CD1c-positive myeloid dendritic cell (primary cell): ENCODE measurements at regions not wholly inside any gene's neighbourhood (a gene's known extent, or its start where the extent isn't known, plus 50 kb on each side); places are given as distances from the start of the nearest gene placed in this dataset.
"Not testable (repeated sequence)": the region's sequence is repeated elsewhere in the genome, so short reads cannot be mapped to it uniquely, and the experiment has no call there.

Source experiments
- DNase-seq: peaks from one replicate; pipeline ENCODE4 v3.0.0-alpha.2; 2016; ENCODE audit errors: extremely low spot score

DNA sequence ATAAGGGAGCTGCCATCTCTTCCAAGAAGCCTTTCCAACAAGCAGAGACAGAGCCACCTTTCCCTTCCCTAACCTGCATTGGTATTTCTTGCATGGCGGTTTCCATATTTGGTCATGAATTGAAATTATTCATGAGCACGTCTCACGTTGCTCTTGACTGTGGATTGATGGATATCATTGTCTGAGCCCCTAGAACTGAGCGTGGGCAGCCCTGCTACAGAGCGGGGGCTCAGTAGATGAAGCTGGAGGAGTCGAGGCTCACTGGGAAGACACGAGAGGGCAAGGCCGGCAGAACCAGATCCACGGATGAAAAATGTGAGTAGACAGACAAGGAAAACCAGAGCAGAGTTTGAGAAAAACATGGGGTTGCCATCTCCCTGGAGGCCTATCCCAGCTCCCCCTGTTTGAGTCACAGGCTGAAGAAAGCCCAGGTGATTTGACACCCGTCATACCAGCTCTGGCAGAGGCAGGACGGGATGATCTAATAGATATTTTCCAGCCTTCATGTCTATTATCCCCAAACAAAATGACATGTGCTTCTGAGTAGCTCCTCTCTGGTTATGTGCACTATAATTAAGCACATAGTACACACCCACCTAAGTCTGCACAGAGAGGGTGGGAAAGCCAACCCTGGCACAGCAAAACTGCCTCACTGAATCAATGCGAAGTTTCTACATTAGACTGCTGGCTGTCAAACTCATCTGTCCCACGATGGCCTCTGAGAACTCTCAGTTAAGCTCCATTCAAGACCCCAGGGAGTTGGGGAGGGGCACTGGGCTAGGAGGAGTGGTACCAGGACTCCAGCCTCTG, 363.5 kb upstream of the KLHL29 start:
- no peak for DNase-seq

DNA sequence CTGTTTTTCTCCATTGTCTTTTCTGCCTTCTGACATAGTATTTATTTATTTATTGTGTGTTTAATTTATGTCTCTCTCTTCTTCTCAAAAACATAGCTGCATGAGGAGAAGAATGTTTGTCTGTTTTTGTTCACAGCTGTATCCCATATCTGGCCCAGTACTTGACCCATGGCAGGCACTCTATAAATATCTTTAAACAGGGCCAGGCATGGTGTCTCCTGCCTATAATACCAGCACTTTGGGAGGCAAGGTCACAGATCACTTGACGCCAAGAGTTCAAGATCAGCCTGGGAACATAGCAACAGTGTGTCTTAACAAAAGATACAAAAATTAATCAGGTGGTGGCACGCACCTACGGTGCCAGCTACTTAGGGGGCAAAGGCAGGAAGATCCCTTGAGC, 361.3 kb upstream of the KLHL29 start:
- no peak for DNase-seq

- no peak for DNase-seq
These were observed 358.3 kb upstream of the KLHL29 start for GRCh38 chr2:23026671-23027070.

- no peak for DNase-seq
These were observed 357.6 kb upstream of the KLHL29 start for GRCh38 chr2:23027396-23027795.

GRCh38 chr2:23028106-23028505, 356.9 kb upstream of the KLHL29 start:
- DNase-seq, result no peak

DNA sequence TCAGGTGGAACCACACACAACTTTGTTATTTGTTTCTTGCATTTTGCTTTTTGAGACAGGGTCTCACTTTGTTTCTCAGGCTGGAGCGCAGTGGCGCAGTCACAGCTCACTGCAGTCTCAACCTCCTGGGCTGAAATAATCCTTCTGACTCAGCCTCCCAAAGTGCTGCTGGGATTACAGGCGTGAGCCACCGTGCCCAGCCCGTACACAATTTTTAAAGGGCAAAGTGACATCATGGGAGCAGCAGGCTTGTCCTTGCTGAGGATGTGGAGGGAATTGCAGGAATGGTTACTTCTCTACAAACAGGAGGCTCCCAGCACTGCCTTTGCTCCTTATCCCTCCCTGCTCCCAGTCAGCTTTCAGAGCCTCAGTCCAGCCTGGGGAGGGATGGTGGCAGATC, 355.9 kb upstream of the KLHL29 start:
- no peak for DNase-seq

- DNase-seq, result no peak
These were observed 355.0 kb upstream of the KLHL29 start for GRCh38 chr2:23029951-23030350.

DNA sequence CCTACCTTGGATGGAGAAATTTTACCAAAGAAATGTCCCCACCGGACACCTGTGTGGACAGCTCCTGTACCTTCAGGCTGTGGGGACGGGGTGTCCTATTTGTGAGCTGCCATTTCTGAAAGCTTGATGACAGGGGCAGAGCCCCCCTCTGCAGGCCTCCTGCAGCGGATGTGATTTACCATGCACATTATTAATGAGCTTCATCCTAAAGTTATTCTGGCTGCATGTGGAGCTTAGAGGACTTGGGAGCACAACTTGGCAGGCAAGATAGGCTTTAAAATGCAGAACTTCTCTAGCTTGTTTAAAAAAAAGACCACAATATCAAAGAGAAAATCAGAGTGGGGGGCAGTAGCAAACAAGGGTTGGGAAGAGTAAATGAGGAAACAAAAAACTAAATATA, 350.0 kb upstream of the KLHL29 start:
- DNase-seq, result no peak

GRCh38 chr2:23036629-23037028, 348.4 kb upstream of the KLHL29 start:
- no peak for DNase-seq

GRCh38 chr2:23037596-23037995, 347.4 kb upstream of the KLHL29 start:
- DNase-seq, result no peak

DNA sequence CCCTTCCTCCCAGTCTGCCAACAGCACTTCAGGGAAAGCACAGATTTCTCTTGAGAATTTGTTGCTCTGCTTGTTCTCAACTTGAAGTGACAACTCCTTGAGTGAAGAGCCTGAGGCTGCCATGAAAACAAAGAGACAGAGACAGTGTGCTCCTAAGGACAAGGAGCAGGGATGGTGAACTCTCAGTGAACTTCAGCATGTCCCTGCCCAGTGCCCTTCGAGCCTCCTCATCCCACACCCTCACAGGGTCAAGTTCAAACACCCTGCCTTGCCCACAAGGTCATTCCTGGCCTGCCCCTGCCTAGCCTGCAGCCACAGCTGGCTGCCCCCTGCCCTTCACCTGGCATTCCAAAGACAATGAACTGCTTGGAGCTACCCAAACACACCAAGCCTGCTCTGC, 343.5 kb upstream of the KLHL29 start:
- DNase-seq, result no peak

GRCh38 chr2:23042216-23042906, 342.6 kb upstream of the KLHL29 start:
- no peak for DNase-seq

- DNase-seq, result no peak
These were observed 334.6 kb upstream of the KLHL29 start for GRCh38 chr2:23050388-23050787.

DNA sequence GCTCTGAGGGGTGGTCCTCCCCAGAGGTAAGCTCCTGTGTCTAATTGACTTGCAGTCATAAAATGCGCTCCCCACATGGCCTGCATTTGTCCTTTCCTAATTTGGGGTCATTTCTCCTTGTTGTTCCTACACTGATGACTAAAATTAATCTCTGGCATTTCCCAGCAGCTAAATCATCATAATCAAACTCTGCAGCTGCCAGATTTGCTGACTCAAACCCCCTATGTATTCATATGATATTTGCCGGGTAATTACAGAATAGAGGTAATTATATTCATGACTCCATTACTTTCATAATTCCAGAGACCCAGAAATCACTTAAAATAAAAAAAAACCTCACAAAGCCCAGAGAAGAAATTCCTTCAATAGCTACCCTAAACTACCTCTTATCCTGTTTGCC, 331.4 kb upstream of the KLHL29 start:
- DNase-seq, result no peak

DNA sequence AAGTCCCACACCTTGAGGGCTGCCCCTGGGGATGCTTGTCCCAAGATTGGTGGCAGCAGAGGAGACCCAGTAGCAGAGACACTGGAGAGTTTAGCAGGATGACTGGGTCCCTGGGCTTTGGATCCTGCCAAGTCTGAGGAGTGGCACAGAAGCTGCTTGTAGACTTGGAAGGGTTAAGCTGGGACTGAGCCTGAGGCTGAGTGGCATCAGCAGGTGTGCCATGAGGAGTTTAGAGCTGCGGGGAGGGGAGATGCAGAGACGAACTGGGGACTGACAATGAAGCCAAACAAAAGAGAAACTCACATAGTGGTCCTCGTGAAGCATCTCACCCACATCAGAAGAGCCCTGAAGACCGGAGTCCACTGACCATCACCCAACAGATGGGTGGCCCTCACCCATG, 329.7 kb upstream of the KLHL29 start:
- DNase-seq, result no peak

DNA sequence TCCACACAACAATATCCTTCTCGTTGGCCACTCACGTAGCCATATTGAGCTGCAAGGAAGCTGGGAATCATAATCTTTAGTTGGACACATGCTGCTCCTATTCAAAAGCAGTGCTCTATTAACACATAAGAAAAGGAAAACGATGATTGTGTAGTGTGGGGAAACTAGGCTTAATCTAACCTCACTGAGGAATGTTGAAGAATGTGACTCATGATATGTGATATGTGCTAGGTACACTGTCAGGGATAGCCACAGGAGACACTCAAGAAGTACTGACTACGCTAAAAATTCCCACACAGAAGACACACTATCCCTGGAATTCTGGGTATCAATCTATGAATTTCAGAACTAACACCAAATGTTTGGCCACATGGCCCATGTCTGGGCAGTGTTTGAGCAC, 328.1 kb upstream of the KLHL29 start:
- not testable (repeated sequence) for DNase-seq

GRCh38 chr2:23058435-23058834, 326.5 kb upstream of the KLHL29 start:
- DNase-seq, result no peak

GRCh38 chr2:23065210-23065609, 319.8 kb upstream of the KLHL29 start:
- no peak for DNase-seq

GRCh38 chr2:23065936-23066335, 319.0 kb upstream of the KLHL29 start:
- DNase-seq, result no peak

DNA sequence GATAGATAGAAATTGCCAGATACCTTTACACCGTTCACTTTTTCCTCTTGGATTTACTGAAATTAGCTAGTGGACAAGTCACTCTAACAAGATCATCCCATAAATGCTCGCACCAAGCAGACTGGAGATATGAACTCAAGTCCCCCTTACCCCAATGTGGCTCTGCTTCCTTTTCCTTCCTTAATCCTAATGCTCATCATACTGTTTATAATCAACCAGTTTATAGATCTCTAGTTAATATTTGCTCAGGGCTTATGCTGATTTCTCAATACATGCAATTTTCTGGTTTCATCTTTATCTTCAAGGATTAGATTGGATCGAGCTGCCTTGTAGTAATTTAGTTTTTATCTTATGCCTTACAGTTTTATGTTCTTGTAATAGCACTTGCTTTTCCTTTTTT, 318.3 kb upstream of the KLHL29 start:
- DNase-seq, result no peak

- DNase-seq, result no peak
These were observed 315.8 kb upstream of the KLHL29 start for GRCh38 chr2:23069156-23069555.

GRCh38 chr2:23069923-23070322, 315.1 kb upstream of the KLHL29 start:
- no peak for DNase-seq

GRCh38 chr2:23073056-23073455, 311.9 kb upstream of the KLHL29 start:
- DNase-seq, result no peak

DNA sequence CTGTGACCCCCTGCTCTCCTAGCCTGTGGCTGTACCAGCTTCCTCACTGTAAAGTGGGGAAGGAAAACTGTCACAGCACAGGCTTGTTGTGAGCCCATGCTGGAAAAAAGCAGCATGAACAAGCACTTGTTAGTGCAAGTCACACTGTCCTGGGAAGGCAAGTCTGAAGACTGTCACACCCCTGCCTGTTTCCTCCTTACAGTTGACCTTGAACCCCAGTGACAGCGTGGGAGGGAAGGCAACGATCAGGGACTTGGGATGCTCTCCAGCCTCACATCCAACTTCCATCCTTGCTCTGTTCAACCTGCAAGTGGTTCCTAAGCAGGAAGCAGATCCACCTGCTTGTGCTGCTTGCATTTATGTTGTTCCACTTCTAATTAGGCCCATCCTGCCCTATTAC, 311.3 kb upstream of the KLHL29 start:
- no peak for DNase-seq
